ENCODE measurements at regions not wholly inside any gene's neighbourhood (a gene's known extent, or its start where the extent isn't known, plus 50 kb on each side); places are given as distances from the start of the nearest gene placed in this dataset.

- Histone ChIP-seq H3K9ac (ENCODE audit: control insufficient read depth, extremely low read depth, insufficient read depth, low read length) (peak overlapping the region; percentile 45), H4K20me1 (ENCODE audit: control insufficient read depth, extremely low read depth, insufficient read depth, low read length) (no peaks in the 10 kb centered on the region), H2AFZ (ENCODE audit: control insufficient read depth, low read length) (peak overlapping the region; percentile 44), H3K9me1 (ENCODE audit: control insufficient read depth, extremely low read depth, insufficient read depth, low read length) (no peaks in the 10 kb centered on the region), H3K4me1 (ENCODE audit: control insufficient read depth, extremely low read depth, insufficient read depth, low read length) (peaks cover 18% of the 10 kb centered on the region), H3K27me3 (ENCODE audit: control insufficient read depth, extremely low read depth, insufficient read depth, low read length) (no peaks in the 10 kb centered on the region), H3K36me3 (ENCODE audit: control insufficient read depth in 2 of 2, extremely low read depth in 1 of 2, insufficient read depth in 2 of 2, low read length in 2 of 2) (no peaks in the 10 kb centered on the region), H3K27ac (ENCODE audit: control insufficient read depth, insufficient read depth, low read length) (peak overlapping the region; percentile 74), H3K9me3 (ENCODE audit: control insufficient read depth, low read depth, low read length) (no peaks in the 10 kb centered on the region), H3K4me2 (ENCODE audit: control insufficient read depth, extremely low read depth, insufficient read depth, low read depth, low read length) (peak overlapping the region; percentile 53), H3K4me3 (ENCODE audit: control insufficient read depth in 2 of 3, extremely low read depth in 1 of 3, insufficient read depth in 2 of 3, low read depth in 1 of 3, low read length in 3 of 3) (no peak overlapping the region), H3K79me2 (ENCODE audit: control insufficient read depth, insufficient read depth, low read length) (no peaks in the 10 kb centered on the region)
- FAIRE-seq, result peak; percentile 94
- DNase-seq (ENCODE audit: low read depth, low spot score), result peak; percentile 19
- dilution Hi-C loops (cut with MboI; ENCODE audit: extremely low pct_ligation_motif_present, low sequenced_read_pairs), result no loop called here
- TF ChIP-seq, protein P1, sequence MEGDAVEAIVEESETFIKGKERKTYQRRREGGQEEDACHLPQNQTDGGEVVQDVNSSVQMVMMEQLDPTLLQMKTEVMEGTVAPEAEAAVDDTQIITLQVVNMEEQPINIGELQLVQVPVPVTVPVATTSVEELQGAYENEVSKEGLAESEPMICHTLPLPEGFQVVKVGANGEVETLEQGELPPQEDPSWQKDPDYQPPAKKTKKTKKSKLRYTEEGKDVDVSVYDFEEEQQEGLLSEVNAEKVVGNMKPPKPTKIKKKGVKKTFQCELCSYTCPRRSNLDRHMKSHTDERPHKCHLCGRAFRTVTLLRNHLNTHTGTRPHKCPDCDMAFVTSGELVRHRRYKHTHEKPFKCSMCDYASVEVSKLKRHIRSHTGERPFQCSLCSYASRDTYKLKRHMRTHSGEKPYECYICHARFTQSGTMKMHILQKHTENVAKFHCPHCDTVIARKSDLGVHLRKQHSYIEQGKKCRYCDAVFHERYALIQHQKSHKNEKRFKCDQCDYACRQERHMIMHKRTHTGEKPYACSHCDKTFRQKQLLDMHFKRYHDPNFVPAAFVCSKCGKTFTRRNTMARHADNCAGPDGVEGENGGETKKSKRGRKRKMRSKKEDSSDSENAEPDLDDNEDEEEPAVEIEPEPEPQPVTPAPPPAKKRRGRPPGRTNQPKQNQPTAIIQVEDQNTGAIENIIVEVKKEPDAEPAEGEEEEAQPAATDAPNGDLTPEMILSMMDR (optimal IDR thresholded peaks at IDR 0.05 in 1 of 3, IDR thresholded peaks at IDR 0.05 in 1 of 3, conservative IDR thresholded peaks at IDR 0.05 in 1 of 3; ENCODE audit: extremely low read depth in 1 of 3, insufficient read depth in 2 of 3, low read length in 3 of 3), result no peak
- TF ChIP-seq EZH2 (IDR thresholded peaks at IDR 0.05; ENCODE audit: low read length), result no peak
Observed at GRCh38 chr7:142413280-142414000, 155.6 kb upstream of the PRSS58 start.

GRCh38 chr7:142412551-142413193 lies 154.8 kb upstream of the PRSS58 start:
- Histone ChIP-seq H3K9ac (ENCODE audit: control insufficient read depth, extremely low read depth, insufficient read depth, low read length) (peak overlapping the region; percentile 45), H3K4me2 (ENCODE audit: control insufficient read depth, extremely low read depth, insufficient read depth, low read depth, low read length) (peak overlapping the region; percentile 53), H3K79me2 (ENCODE audit: control insufficient read depth, insufficient read depth, low read length) (no peaks in the 10 kb centered on the region), H4K20me1 (ENCODE audit: control insufficient read depth, extremely low read depth, insufficient read depth, low read length) (no peaks in the 10 kb centered on the region), H3K4me3 (ENCODE audit: control insufficient read depth in 2 of 3, extremely low read depth in 1 of 3, insufficient read depth in 2 of 3, low read depth in 1 of 3, low read length in 3 of 3) (no peak overlapping the region), H3K9me1 (ENCODE audit: control insufficient read depth, extremely low read depth, insufficient read depth, low read length) (no peaks in the 10 kb centered on the region), H3K27me3 (ENCODE audit: control insufficient read depth, extremely low read depth, insufficient read depth, low read length) (no peaks in the 10 kb centered on the region), H2AFZ (ENCODE audit: control insufficient read depth, low read length) (peak overlapping the region; percentile 44), H3K36me3 (ENCODE audit: control insufficient read depth in 2 of 2, extremely low read depth in 1 of 2, insufficient read depth in 2 of 2, low read length in 2 of 2) (no peaks in the 10 kb centered on the region), H3K4me1 (ENCODE audit: control insufficient read depth, extremely low read depth, insufficient read depth, low read length) (peaks cover 18% of the 10 kb centered on the region), H3K27ac (ENCODE audit: control insufficient read depth, insufficient read depth, low read length) (peak overlapping the region; percentile 74), H3K9me3 (ENCODE audit: control insufficient read depth, low read depth, low read length) (no peaks in the 10 kb centered on the region)
- no peak for TF ChIP-seq EZH2 (IDR thresholded peaks at IDR 0.05; ENCODE audit: low read length)
- TF ChIP-seq, protein P1 (optimal IDR thresholded peaks at IDR 0.05 in 1 of 3, IDR thresholded peaks at IDR 0.05 in 1 of 3, conservative IDR thresholded peaks at IDR 0.05 in 1 of 3; ENCODE audit: extremely low read depth in 1 of 3, insufficient read depth in 2 of 3, low read length in 3 of 3), result peak; percentile 84 to 93 (median 89)
- DNase-seq (ENCODE audit: low read depth, low spot score), result peak; percentile 60
- FAIRE-seq, result peak; percentile 75
- dilution Hi-C loops (cut with MboI; ENCODE audit: extremely low pct_ligation_motif_present, low sequenced_read_pairs), result no loop called here
